Liver (tissue), 8 donors: ENCODE measurements at regions not wholly inside any gene's neighbourhood (a gene's known extent, or its start where the extent isn't known, plus 50 kb on each side); places are given as distances from the start of the nearest gene placed in this dataset.

ENCODE experiments used
- DNase-seq: peaks from one replicate; pipeline ENCODE4 v3.0.0-alpha.2; 2017; ENCODE audit warnings: low spot score
- H3K27ac ChIP-seq, 2 donors: one replicate each; pipeline ENCODE4 v1.7.0; 2013; ENCODE audit warnings: inconsistent platforms in 2 of 2, low read length in 2 of 2, control low read depth in 1 of 2, low read depth in 1 of 2, mild to moderate bottlenecking in 1 of 2
- H3K27me3 ChIP-seq, 4 donors: one replicate each; pipeline versions ENCODE4 v1.6.1 to v1.7.0; 2013; ENCODE audit warnings: low read length in 3 of 4, inconsistent platforms in 1 of 4, mild to moderate bottlenecking in 1 of 4, moderate library complexity in 1 of 4; ENCODE audit not compliant: control insufficient read depth in 4 of 4, insufficient read depth in 4 of 4
- H3K36me3 ChIP-seq, 4 donors: one replicate each; pipeline versions ENCODE4 v1.6.1 to v1.7.0; 2013; ENCODE audit warnings: low read length in 3 of 4, mild to moderate bottlenecking in 3 of 4, low read depth in 1 of 4, moderate library complexity in 1 of 4; ENCODE audit not compliant: control insufficient read depth in 4 of 4, insufficient read depth in 3 of 4
- H3K4me1 ChIP-seq, 4 donors: one replicate each; pipeline versions ENCODE4 v1.6.1 to v1.7.0; 2013; ENCODE audit warnings: low read length in 3 of 4, mild to moderate bottlenecking in 3 of 4, moderate library complexity in 1 of 4; ENCODE audit not compliant: control insufficient read depth in 4 of 4, insufficient read depth in 4 of 4
- H3K4me3 ChIP-seq, 3 donors: one replicate each; pipeline versions ENCODE4 v1.6.1 to v1.7.0; 2013; ENCODE audit warnings: low read length in 3 of 3, control low read depth in 1 of 3, low read depth in 1 of 3, mild to moderate bottlenecking in 1 of 3
- H3K9ac ChIP-seq, 2 donors: one replicate each; pipeline ENCODE4 v1.7.0; 2013; ENCODE audit warnings: low read length in 2 of 2, mild to moderate bottlenecking in 2 of 2, moderate library complexity in 2 of 2, control low read depth in 1 of 2, low read depth in 1 of 2
- H3K9me3 ChIP-seq, 4 donors: one replicate each; pipeline versions ENCODE4 v1.6.1 to v1.7.0; 2013; ENCODE audit warnings: low read length in 3 of 4; ENCODE audit not compliant: control insufficient read depth in 4 of 4
- EGR1 ChIP-seq, 2 donors: IDR thresholded peaks; 2 replicates each; pipeline ENCODE4 v1.6.1; 2016 to 2018; ENCODE audit warnings: antibody characterized with exemption in 2 of 2, low read depth in 2 of 2
- FOXA1 ChIP-seq: IDR thresholded peaks from 2 replicates; pipeline ENCODE4 v1.6.1; 2016; ENCODE audit warnings: antibody characterized with exemption
- FOXA2 ChIP-seq: IDR thresholded peaks from 2 replicates; pipeline ENCODE4 v1.6.1; 2016; ENCODE audit warnings: antibody characterized with exemption
- GABPA ChIP-seq, 2 donors: IDR thresholded peaks in 1 of 2; conservative IDR thresholded peaks in 1 of 2; 2 replicates each; pipeline ENCODE4 v1.6.1; 2016; ENCODE audit warnings: antibody characterized with exemption in 2 of 2, mild to moderate bottlenecking in 1 of 2, moderate library complexity in 1 of 2
- HNF4A ChIP-seq, 2 donors: conservative IDR thresholded peaks; 2 replicates each; pipeline ENCODE4 v1.6.1; 2016; ENCODE audit warnings: antibody characterized with exemption in 2 of 2, mild to moderate bottlenecking in 2 of 2
- HNF4G ChIP-seq: IDR thresholded peaks from 2 replicates; pipeline ENCODE4 v1.6.1; 2016; ENCODE audit warnings: antibody characterized with exemption
- JUND ChIP-seq, 2 donors: IDR thresholded peaks; 2 replicates each; pipeline ENCODE4 v1.6.1; 2016; ENCODE audit warnings: antibody characterized with exemption in 2 of 2
- NR2F2 ChIP-seq: IDR thresholded peaks from 2 replicates; pipeline ENCODE4 v1.6.1; 2016; ENCODE audit warnings: antibody characterized with exemption
- RAD21 ChIP-seq, 2 donors: IDR thresholded peaks; 2 replicates each; pipeline ENCODE4 v1.6.1; 2016; ENCODE audit warnings: antibody characterized with exemption in 2 of 2, mild to moderate bottlenecking in 2 of 2
- REST ChIP-seq: IDR thresholded peaks from 2 replicates; pipeline ENCODE4 v1.6.1; 2016; ENCODE audit warnings: antibody characterized with exemption, mild to moderate bottlenecking
- RXRA ChIP-seq, 2 donors: IDR thresholded peaks; 2 replicates each; pipeline ENCODE4 v1.6.1; 2017 to 2018; ENCODE audit warnings: antibody characterized with exemption in 2 of 2, mild to moderate bottlenecking in 1 of 2
- SP1 ChIP-seq: IDR thresholded peaks from 2 replicates; pipeline ENCODE4 v1.6.1; 2018; ENCODE audit warnings: antibody characterized with exemption, mild to moderate bottlenecking
- TAF1 ChIP-seq: conservative IDR thresholded peaks from 2 replicates; pipeline ENCODE4 v1.6.1; 2016; ENCODE audit warnings: antibody characterized with exemption, mild to moderate bottlenecking
- YY1 ChIP-seq: IDR thresholded peaks from 2 replicates; pipeline ENCODE4 v1.6.1; 2016; ENCODE audit warnings: antibody characterized with exemption, mild to moderate bottlenecking
- WGBS: extraction: QIAGEN DNeasy Blood & Tissue Kit; methylation state at CpG from one replicate; pipeline ENCODE4 v1.1.7; 2013; 5-methylcytosine and 5-hydroxymethylcytosine counted together
- TF ChIP-seq, protein P1 (sequence below): fragments of 150-350 bp; IDR thresholded peaks from 2 replicates; pipeline ENCODE4 v1.5.1; 2017; ENCODE audit warnings: improper control_type of control experiment, low read depth, low read length; ENCODE audit not compliant: missing input control
- TF ChIP-seq, protein P2 (sequence below): IDR thresholded peaks from 2 replicates; pipeline ENCODE4 v1.6.1; 2016; ENCODE audit warnings: antibody characterized with exemption
- TF ChIP-seq, protein P3 (sequence below): IDR thresholded peaks from 2 replicates; pipeline ENCODE4 v1.6.1; 2016; ENCODE audit warnings: antibody characterized with exemption
- TF ChIP-seq, protein P4 (sequence below): IDR thresholded peaks from 2 replicates; pipeline ENCODE4 v1.6.1; 2016; ENCODE audit warnings: antibody characterized with exemption
- donor health status: healthy.
- donor health status: healthy.
- donor health status: healthy.
- donor health status: healthy.
- donor health status: healthy.

DNA sequence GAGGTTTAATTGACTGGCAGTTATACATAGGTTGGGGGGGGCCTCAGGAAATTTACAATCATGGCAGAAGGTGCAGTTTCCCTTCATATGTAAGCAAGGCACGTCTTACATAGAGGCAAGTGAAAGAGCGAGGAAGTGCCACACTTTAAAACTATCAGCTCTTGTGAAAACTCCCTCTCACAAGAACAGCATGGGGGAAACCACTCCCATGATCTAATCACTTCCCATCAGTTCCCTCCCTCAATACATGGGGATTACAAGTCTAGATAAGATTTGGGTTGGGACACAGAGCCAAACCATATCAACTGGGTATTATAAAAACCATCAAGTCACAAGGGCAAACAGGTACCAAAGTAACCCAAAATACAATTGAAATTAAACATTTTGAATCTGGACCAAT, 182.0 kb upstream of the FAT4 start:
- Histone ChIP-seq H3K9me3 (no peaks in the 10 kb centered on the region), H3K4me1 (no peaks in the 10 kb centered on the region), H3K4me3 (no peak overlapping the region), H3K27ac (no peak overlapping the region), H3K9ac (no peak overlapping the region), H3K36me3 (no peaks in the 10 kb centered on the region), H3K27me3 (no peaks in the 10 kb centered on the region)
- no peak for DNase-seq
- no peak for TF ChIP-seq GABPA (IDR thresholded peaks at IDR 0.05 in 1 of 2, conservative IDR thresholded peaks at IDR 0.05 in 1 of 2)
- no peak for TF ChIP-seq FOXA1
- TF ChIP-seq, protein P1, sequence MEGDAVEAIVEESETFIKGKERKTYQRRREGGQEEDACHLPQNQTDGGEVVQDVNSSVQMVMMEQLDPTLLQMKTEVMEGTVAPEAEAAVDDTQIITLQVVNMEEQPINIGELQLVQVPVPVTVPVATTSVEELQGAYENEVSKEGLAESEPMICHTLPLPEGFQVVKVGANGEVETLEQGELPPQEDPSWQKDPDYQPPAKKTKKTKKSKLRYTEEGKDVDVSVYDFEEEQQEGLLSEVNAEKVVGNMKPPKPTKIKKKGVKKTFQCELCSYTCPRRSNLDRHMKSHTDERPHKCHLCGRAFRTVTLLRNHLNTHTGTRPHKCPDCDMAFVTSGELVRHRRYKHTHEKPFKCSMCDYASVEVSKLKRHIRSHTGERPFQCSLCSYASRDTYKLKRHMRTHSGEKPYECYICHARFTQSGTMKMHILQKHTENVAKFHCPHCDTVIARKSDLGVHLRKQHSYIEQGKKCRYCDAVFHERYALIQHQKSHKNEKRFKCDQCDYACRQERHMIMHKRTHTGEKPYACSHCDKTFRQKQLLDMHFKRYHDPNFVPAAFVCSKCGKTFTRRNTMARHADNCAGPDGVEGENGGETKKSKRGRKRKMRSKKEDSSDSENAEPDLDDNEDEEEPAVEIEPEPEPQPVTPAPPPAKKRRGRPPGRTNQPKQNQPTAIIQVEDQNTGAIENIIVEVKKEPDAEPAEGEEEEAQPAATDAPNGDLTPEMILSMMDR: no peak
- no peak for TF ChIP-seq SP1
- TF ChIP-seq, protein P2, sequence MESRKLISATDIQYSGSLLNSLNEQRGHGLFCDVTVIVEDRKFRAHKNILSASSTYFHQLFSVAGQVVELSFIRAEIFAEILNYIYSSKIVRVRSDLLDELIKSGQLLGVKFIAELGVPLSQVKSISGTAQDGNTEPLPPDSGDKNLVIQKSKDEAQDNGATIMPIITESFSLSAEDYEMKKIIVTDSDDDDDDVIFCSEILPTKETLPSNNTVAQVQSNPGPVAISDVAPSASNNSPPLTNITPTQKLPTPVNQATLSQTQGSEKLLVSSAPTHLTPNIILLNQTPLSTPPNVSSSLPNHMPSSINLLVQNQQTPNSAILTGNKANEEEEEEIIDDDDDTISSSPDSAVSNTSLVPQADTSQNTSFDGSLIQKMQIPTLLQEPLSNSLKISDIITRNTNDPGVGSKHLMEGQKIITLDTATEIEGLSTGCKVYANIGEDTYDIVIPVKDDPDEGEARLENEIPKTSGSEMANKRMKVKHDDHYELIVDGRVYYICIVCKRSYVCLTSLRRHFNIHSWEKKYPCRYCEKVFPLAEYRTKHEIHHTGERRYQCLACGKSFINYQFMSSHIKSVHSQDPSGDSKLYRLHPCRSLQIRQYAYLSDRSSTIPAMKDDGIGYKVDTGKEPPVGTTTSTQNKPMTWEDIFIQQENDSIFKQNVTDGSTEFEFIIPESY: no peak
- TF ChIP-seq FOXA2: no peak
- no peak for TF ChIP-seq JUND (IDR thresholded peaks at IDR 0.05)
- no peak for TF ChIP-seq YY1
- TF ChIP-seq, protein P3, sequence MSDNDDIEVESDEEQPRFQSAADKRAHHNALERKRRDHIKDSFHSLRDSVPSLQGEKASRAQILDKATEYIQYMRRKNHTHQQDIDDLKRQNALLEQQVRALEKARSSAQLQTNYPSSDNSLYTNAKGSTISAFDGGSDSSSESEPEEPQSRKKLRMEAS: no peak
- TF ChIP-seq RAD21 (IDR thresholded peaks at IDR 0.05): no peak
- no peak for TF ChIP-seq HNF4G
- TF ChIP-seq EGR1 (IDR thresholded peaks at IDR 0.05; ENCODE audit: low read depth in 2 of 2): no peak
- no peak for TF ChIP-seq RXRA (IDR thresholded peaks at IDR 0.05)
- no peak for TF ChIP-seq REST
- no peak for TF ChIP-seq NR2F2
- TF ChIP-seq, protein P4, sequence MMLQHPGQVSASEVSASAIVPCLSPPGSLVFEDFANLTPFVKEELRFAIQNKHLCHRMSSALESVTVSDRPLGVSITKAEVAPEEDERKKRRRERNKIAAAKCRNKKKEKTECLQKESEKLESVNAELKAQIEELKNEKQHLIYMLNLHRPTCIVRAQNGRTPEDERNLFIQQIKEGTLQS: no peak
- TF ChIP-seq TAF1: no peak
- TF ChIP-seq HNF4A (conservative IDR thresholded peaks at IDR 0.05): no peak
- 75% methylated on average over 2 of the region's 2 CpGs for WGBS
